ENCODE measurements at regions not wholly inside any gene's neighbourhood (a gene's known extent, or its start where the extent isn't known, plus 50 kb on each side); places are given as distances from the start of the nearest gene placed in this dataset.

GRCh38 chrX:27404366-27404765 lies 58.8 kb downstream of the PPP4R3C start:
- H3K4me3 ChIP-seq, result no peak overlapping the region
- TF ChIP-seq CTCF (IDR thresholded peaks at IDR 0.05), result no peak
- intact Hi-C loops (cut with DNase I, micrococcal nuclease), result no loop called here
- H3K4me1 ChIP-seq (ENCODE audit: low read depth), result no peaks in the 10 kb centered on the region
- DNase-seq, result no peak
- no peak for ATAC-seq
- H3K9me3 ChIP-seq, result no peaks in the 10 kb centered on the region
- no peaks in the 10 kb centered on the region for H3K36me3 ChIP-seq (ENCODE audit: low read depth)

GRCh38 chrX:27399146-27399456 lies 64.0 kb downstream of the PPP4R3C start:
- H3K9me3 ChIP-seq, result no peaks in the 10 kb centered on the region
- TF ChIP-seq CTCF (IDR thresholded peaks at IDR 0.05), result no peak
- ATAC-seq (no peak), DNase-seq (no peak)
- no peaks in the 10 kb centered on the region for H3K4me1 ChIP-seq (ENCODE audit: low read depth)
- H3K4me3 ChIP-seq, result no peak overlapping the region
- H3K36me3 ChIP-seq (ENCODE audit: low read depth), result no peaks in the 10 kb centered on the region
- intact Hi-C loops (cut with DNase I, micrococcal nuclease), result no loop called here

GRCh38 chrX:27391623-27392022 lies 71.5 kb downstream of the PPP4R3C start:
- no peak overlapping the region for H3K4me3 ChIP-seq
- no peaks in the 10 kb centered on the region for H3K9me3 ChIP-seq
- DNase-seq (no peak), ATAC-seq (no peak)
- no peak for TF ChIP-seq CTCF (IDR thresholded peaks at IDR 0.05)
- intact Hi-C loops (cut with DNase I, micrococcal nuclease), result no loop called here
- H3K4me1 ChIP-seq (ENCODE audit: low read depth), result no peaks in the 10 kb centered on the region
- no peaks in the 10 kb centered on the region for H3K36me3 ChIP-seq (ENCODE audit: low read depth)

GRCh38 chrX:27381419-27381818 lies 81.7 kb downstream of the PPP4R3C start:
- intact Hi-C loops (cut with DNase I, micrococcal nuclease), result no loop called here
- Histone ChIP-seq H3K36me3 (ENCODE audit: low read depth) (no peaks in the 10 kb centered on the region), H3K9me3 (no peaks in the 10 kb centered on the region), H3K4me1 (ENCODE audit: low read depth) (no peaks in the 10 kb centered on the region), H3K4me3 (no peak overlapping the region)
- ATAC-seq (no peak), DNase-seq (no peak)
- no peak for TF ChIP-seq CTCF (IDR thresholded peaks at IDR 0.05)

- no peak for DNase-seq
- H3K4me3 ChIP-seq, result no peak overlapping the region
- H3K36me3 ChIP-seq (ENCODE audit: low read depth), result no peaks in the 10 kb centered on the region
- no peaks in the 10 kb centered on the region for H3K9me3 ChIP-seq
- TF ChIP-seq CTCF (IDR thresholded peaks at IDR 0.05), result no peak
- intact Hi-C loops (cut with DNase I, micrococcal nuclease), result no loop called here
- H3K4me1 ChIP-seq (ENCODE audit: low read depth), result no peaks in the 10 kb centered on the region
- ATAC-seq, result no peak
Observed at GRCh38 chrX:27380163-27380845, 82.8 kb downstream of the PPP4R3C start.

GRCh38 chrX:27354021-27354420 lies 109.1 kb downstream of the PPP4R3C start:
- no peak for DNase-seq
- Histone ChIP-seq H3K4me3 (no peak overlapping the region), H3K36me3 (ENCODE audit: low read depth) (no peaks in the 10 kb centered on the region), H3K9me3 (no peaks in the 10 kb centered on the region), H3K4me1 (ENCODE audit: low read depth) (no peaks in the 10 kb centered on the region)
- no peak for ATAC-seq
- intact Hi-C loops (cut with DNase I, micrococcal nuclease), result no loop called here
- TF ChIP-seq CTCF (IDR thresholded peaks at IDR 0.05), result no peak
